Neuronal stem cell (in vitro differentiated cells): ENCODE measurements at regions not wholly inside any gene's neighbourhood (a gene's known extent, or its start where the extent isn't known, plus 50 kb on each side); places are given as distances from the start of the nearest gene placed in this dataset.

Source experiments
- DNase-seq: peaks from one replicate; pipeline ENCODE4 v3.0.0-alpha.2; 2013; ENCODE audit warnings: low spot score
- H2AFZ ChIP-seq: one replicate; pipeline ENCODE4 v1.6.1; 2013; ENCODE audit warnings: mild to moderate bottlenecking, low read length, inconsistent platforms
- H2AK5ac ChIP-seq: 2 replicates; pipeline ENCODE4 v1.6.1; 2013; ENCODE audit warnings: low read depth, mild to moderate bottlenecking, inconsistent platforms, low read length, moderate library complexity, mixed read lengths
- H2BK120ac ChIP-seq: 2 replicates; pipeline ENCODE4 v1.6.1; 2013; ENCODE audit warnings: low read depth, mild to moderate bottlenecking, inconsistent platforms, low read length, moderate library complexity, mixed read lengths
- H2BK12ac ChIP-seq: one replicate; pipeline ENCODE4 v1.6.1; 2013; ENCODE audit warnings: low read length, inconsistent platforms
- H2BK15ac ChIP-seq: 2 replicates; pipeline ENCODE4 v1.6.1; 2013; ENCODE audit warnings: mild to moderate bottlenecking, low read length, inconsistent platforms, mixed read lengths
- H2BK5ac ChIP-seq: one replicate; pipeline ENCODE4 v1.6.1; 2013; ENCODE audit warnings: inconsistent platforms, mild to moderate bottlenecking, low read length, moderate library complexity
- H3K14ac ChIP-seq: one replicate; pipeline ENCODE4 v1.6.1; 2013; ENCODE audit warnings: low read length, inconsistent platforms
- H3K18ac ChIP-seq: 2 replicates; pipeline ENCODE4 v1.6.1; 2013; ENCODE audit warnings: low read length, inconsistent platforms
- H3K23ac ChIP-seq: 2 replicates; pipeline ENCODE4 v1.6.1; 2013; ENCODE audit warnings: low read depth, mild to moderate bottlenecking, mixed read lengths, low read length, inconsistent platforms; ENCODE audit not compliant: poor library complexity
- H3K27ac ChIP-seq: replicated peaks from 3 replicates; pipeline ENCODE4 v1.5.1; 2013; ENCODE audit warnings: low read length, inconsistent platforms
- H3K27me3 ChIP-seq, 3 experiments: 2 replicates each; pipeline ENCODE4 v1.6.1; 2013; ENCODE audit warnings: low read length in 3 of 3, mild to moderate bottlenecking in 2 of 3, inconsistent platforms in 1 of 3, low read depth in 1 of 3, mixed read lengths in 1 of 3, moderate library complexity in 1 of 3; ENCODE audit not compliant: control insufficient read depth in 3 of 3, insufficient read depth in 3 of 3
- H3K36me3 ChIP-seq, 2 donors: replicated peaks in 1 of 2; 2 replicates each; pipeline ENCODE4 v1.6.1; 2013; ENCODE audit warnings: low read length in 2 of 2; ENCODE audit not compliant: control insufficient read depth in 2 of 2, insufficient read depth in 2 of 2
- H3K4ac ChIP-seq: 2 replicates; pipeline ENCODE4 v1.6.1; 2013; ENCODE audit warnings: inconsistent platforms, mild to moderate bottlenecking, low read length, moderate library complexity
- H3K4me1 ChIP-seq, 2 donors: 1 replicate in 1 of 2; 2 replicates in 1 of 2; pipeline ENCODE4 v1.6.1; 2013; ENCODE audit warnings: low read length in 2 of 2, low read depth in 1 of 2; ENCODE audit not compliant: control insufficient read depth in 2 of 2, insufficient read depth in 1 of 2
- H3K4me2 ChIP-seq: one replicate; pipeline ENCODE4 v1.6.1; 2013; ENCODE audit warnings: mild to moderate bottlenecking, low read length, inconsistent platforms; ENCODE audit not compliant: insufficient read depth, poor library complexity, severe bottlenecking
- H3K4me3 ChIP-seq, 2 donors: 2 replicates each; pipeline ENCODE4 v1.5.1; 2013; ENCODE audit warnings: low read length in 2 of 2, mild to moderate bottlenecking in 2 of 2, inconsistent platforms in 1 of 2, moderate library complexity in 1 of 2
- H3K79me1 ChIP-seq: one replicate; pipeline ENCODE4 v1.6.1; 2013; ENCODE audit warnings: low read depth, mild to moderate bottlenecking, inconsistent platforms, low read length, moderate library complexity
- H3K9ac ChIP-seq: one replicate; pipeline ENCODE4 v1.6.1; 2013; ENCODE audit warnings: mild to moderate bottlenecking, low read depth, low read length, inconsistent platforms; ENCODE audit not compliant: poor library complexity
- H3K9me3 ChIP-seq, 2 donors: replicated peaks in 1 of 2; 2 replicates each; pipeline versions ENCODE3 to v1.6.1; 2013; ENCODE audit warnings: low read length in 2 of 2, mild to moderate bottlenecking in 2 of 2, inconsistent platforms in 1 of 2, low read depth in 1 of 2, mixed read lengths in 1 of 2, moderate library complexity in 1 of 2; ENCODE audit not compliant: control insufficient read depth in 2 of 2, insufficient read depth in 1 of 2
- H4K8ac ChIP-seq: one replicate; pipeline ENCODE4 v1.6.1; 2013; ENCODE audit warnings: low read depth, mild to moderate bottlenecking, inconsistent platforms, low read length, moderate library complexity
- H4K91ac ChIP-seq: one replicate; pipeline ENCODE4 v1.6.1; 2013; ENCODE audit warnings: low read length, low read depth, mild to moderate bottlenecking, inconsistent platforms; ENCODE audit not compliant: poor library complexity
- WGBS, 2 donors: extraction: QIAGEN DNeasy Blood & Tissue Kit; methylation state at CpG; one replicate each; pipeline ENCODE4 v1.1.7; 2013; ENCODE audit warnings: missing lambda C conversion rate in 2 of 2, mixed read lengths in 1 of 2; ENCODE audit not compliant: insufficient read length in 2 of 2, insufficient replicate concordance in 1 of 2; ENCODE audit errors: extremely low coverage in 2 of 2; 5-methylcytosine and 5-hydroxymethylcytosine counted together

- Histone ChIP-seq H3K36me3 (no peaks in the 10 kb centered on the region), H2BK12ac (no peak overlapping the region), H2AFZ (no peak overlapping the region), H3K27ac (no peak overlapping the region), H3K27me3 (no peaks in the 10 kb centered on the region), H3K79me1 (no peaks in the 10 kb centered on the region), H3K4me1 (peaks cover 11 to 21% of the 10 kb centered on the region in 2 donors), H2AK5ac (no peak overlapping the region), H3K4me3 (no peak overlapping the region), H3K4me2 (no peak overlapping the region), H2BK5ac (no peak overlapping the region), H3K9ac (no peak overlapping the region), H3K9me3 (no peaks in the 10 kb centered on the region), H2BK15ac (no peak overlapping the region), H4K91ac (no peak overlapping the region), H4K8ac (no peak overlapping the region), H3K18ac (no peak overlapping the region), H3K4ac (no peak overlapping the region), H2BK120ac (no peak overlapping the region), H3K23ac (no peak overlapping the region), H3K14ac (no peak overlapping the region)
- no CpG with 5 or more reads among the region's 6 CpGs for WGBS, 2 donors
- DNase-seq: no peak
Observed at GRCh38 chr7:130883928-130884327, 149.9 kb upstream of the KLF14 start.

GRCh38 chr7:130884437-130885417, 150.7 kb upstream of the KLF14 start:
- H3K36me3 ChIP-seq: no peaks in the 10 kb centered on the region
- H2BK5ac ChIP-seq: no peak overlapping the region
- no peak overlapping the region for H3K9ac ChIP-seq
- no peak overlapping the region for H3K4me2 ChIP-seq
- H3K23ac ChIP-seq: no peak overlapping the region
- H2BK12ac ChIP-seq: no peak overlapping the region
- no peak overlapping the region for H3K18ac ChIP-seq
- H2BK120ac ChIP-seq: no peak overlapping the region
- no peak overlapping the region for H3K27ac ChIP-seq
- WGBS, 2 donors: no CpG with 5 or more reads among the region's 21 CpGs
- H2BK15ac ChIP-seq: no peak overlapping the region
- no peak overlapping the region for H2AK5ac ChIP-seq
- H3K14ac ChIP-seq: no peak overlapping the region
- DNase-seq: no peak
- no peaks in the 10 kb centered on the region for H3K27me3 ChIP-seq
- no peak overlapping the region for H3K4ac ChIP-seq
- no peak overlapping the region for H4K8ac ChIP-seq
- H3K4me1 ChIP-seq: peaks cover 11 to 21% of the 10 kb centered on the region in 2 donors
- H3K9me3 ChIP-seq: no peaks in the 10 kb centered on the region
- H3K79me1 ChIP-seq: no peaks in the 10 kb centered on the region
- no peak overlapping the region for H2AFZ ChIP-seq
- H4K91ac ChIP-seq: no peak overlapping the region
- H3K4me3 ChIP-seq: no peak overlapping the region

GRCh38 chr7:130886438-130887135, 152.6 kb upstream of the KLF14 start:
- Histone ChIP-seq H3K27ac (no peak overlapping the region), H3K9me3 (no peaks in the 10 kb centered on the region), H3K4me2 (no peak overlapping the region), H3K4me3 (no peak overlapping the region), H3K36me3 (no peaks in the 10 kb centered on the region), H3K14ac (no peak overlapping the region), H3K4me1 (peaks cover 9% of the 10 kb centered on the region in 2 donors), H3K9ac (no peak overlapping the region), H3K4ac (no peak overlapping the region), H2BK15ac (no peak overlapping the region), H3K18ac (peak overlapping the region; percentile 39), H2BK120ac (no peak overlapping the region), H4K91ac (no peak overlapping the region), H4K8ac (no peak overlapping the region), H2BK5ac (no peak overlapping the region), H3K79me1 (no peaks in the 10 kb centered on the region), H2AK5ac (no peak overlapping the region), H2AFZ (no peak overlapping the region), H2BK12ac (no peak overlapping the region), H3K23ac (no peak overlapping the region), H3K27me3 (no peaks in the 10 kb centered on the region)
- no CpG with 5 or more reads among the region's 10 CpGs for WGBS, 2 donors
- DNase-seq: no peak
